SU-DHL-6 (cell line): ENCODE measurements at regions not wholly inside any gene's neighbourhood (a gene's known extent, or its start where the extent isn't known, plus 50 kb on each side); places are given as distances from the start of the nearest gene placed in this dataset.

Experiments
- EZH2phosphoT487 ChIP-seq: fragments of 200-600 bp; sonication (generic), shearing (Covaris generic); conservative IDR thresholded peaks from 2 replicates; pipeline ENCODE4 v1.6.1; 2018; ENCODE audit warnings: mild to moderate bottlenecking, antibody characterized with exemption, low read length, moderate library complexity, mixed read lengths
- TF ChIP-seq, protein P1 (sequence below): fragments of 200-600 bp; sonication (generic); IDR thresholded peaks from one replicate; pipeline ENCODE4 v1.5.1; 2017; ENCODE audit warnings: antibody characterized with exemption, mild to moderate bottlenecking, low read length, moderate library complexity; ENCODE audit not compliant: insufficient read depth, poor library complexity, severe bottlenecking

DNA sequence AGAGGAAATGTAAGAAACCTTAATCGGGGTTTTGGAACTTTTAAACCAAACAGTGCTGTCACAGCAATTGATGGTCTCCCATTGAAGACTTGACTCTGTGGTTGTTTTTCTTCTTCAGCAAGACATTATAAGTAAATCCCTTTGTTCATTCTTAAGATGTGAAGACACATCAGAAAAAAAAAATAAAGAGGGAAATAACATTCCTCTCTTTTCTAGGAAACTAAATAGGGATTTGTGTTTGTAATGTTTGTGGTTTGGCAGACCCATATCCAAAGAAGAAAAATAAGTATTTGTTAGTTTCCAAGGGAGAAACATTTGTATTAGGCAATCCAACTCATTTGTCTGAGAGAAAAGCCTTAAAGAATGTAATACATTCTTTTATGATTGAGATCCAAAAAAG is 359.9 kb downstream of the DSC3 start:
- TF ChIP-seq, protein P1, sequence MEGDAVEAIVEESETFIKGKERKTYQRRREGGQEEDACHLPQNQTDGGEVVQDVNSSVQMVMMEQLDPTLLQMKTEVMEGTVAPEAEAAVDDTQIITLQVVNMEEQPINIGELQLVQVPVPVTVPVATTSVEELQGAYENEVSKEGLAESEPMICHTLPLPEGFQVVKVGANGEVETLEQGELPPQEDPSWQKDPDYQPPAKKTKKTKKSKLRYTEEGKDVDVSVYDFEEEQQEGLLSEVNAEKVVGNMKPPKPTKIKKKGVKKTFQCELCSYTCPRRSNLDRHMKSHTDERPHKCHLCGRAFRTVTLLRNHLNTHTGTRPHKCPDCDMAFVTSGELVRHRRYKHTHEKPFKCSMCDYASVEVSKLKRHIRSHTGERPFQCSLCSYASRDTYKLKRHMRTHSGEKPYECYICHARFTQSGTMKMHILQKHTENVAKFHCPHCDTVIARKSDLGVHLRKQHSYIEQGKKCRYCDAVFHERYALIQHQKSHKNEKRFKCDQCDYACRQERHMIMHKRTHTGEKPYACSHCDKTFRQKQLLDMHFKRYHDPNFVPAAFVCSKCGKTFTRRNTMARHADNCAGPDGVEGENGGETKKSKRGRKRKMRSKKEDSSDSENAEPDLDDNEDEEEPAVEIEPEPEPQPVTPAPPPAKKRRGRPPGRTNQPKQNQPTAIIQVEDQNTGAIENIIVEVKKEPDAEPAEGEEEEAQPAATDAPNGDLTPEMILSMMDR = no peak
- no peak for TF ChIP-seq EZH2phosphoT487
